ENCODE measurements at regions not wholly inside any gene's neighbourhood (a gene's known extent, or its start where the extent isn't known, plus 50 kb on each side); places are given as distances from the start of the nearest gene placed in this dataset.

DNA sequence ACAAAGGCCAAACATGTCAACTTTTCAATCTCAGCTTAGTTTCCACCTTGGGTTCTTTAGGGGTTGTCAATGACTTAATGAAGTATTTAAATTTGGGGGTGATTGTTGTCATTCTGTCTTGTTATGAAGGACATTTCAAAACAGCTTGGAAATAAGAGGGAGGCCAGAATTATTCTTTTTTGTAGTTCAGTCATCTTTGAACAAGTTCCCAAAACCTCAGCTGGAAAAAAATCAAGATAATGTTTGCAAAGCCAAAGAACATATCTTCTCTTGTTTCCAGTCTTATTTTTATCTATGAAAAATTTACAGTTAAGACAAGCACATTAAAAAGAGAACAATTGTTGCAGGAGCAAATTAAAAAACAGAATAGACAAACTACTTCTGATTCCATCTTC, 612.8 kb downstream of the INSC start:
- Histone ChIP-seq H3K4me2 (ENCODE audit: low read length) (no peak overlapping the region), H3K27me3 (ENCODE audit: low read length) (no peaks in the 10 kb centered on the region), H2AFZ (ENCODE audit: low read length) (no peak overlapping the region), H3K4me3 (ENCODE audit: low read length) (no peak overlapping the region), H3K4me1 (ENCODE audit: insufficient read depth, low read length) (no peaks in the 10 kb centered on the region), H3K9ac (ENCODE audit: low read length) (no peak overlapping the region), H3K9me2 (replicated peaks; ENCODE audit: low read length) (no peaks in the 10 kb centered on the region), H3K27ac (ENCODE audit: low read length) (no peak overlapping the region), H3K9me3 (ENCODE audit: low read length) (no peaks in the 10 kb centered on the region), H4K20me1 (ENCODE audit: low read length) (no peaks in the 10 kb centered on the region), H3K36me3 (ENCODE audit: low read depth, low read length) (no peaks in the 10 kb centered on the region), H3F3A (ENCODE audit: low read length, unreplicated experiment) (no peaks in the 10 kb centered on the region), H3K79me2 (ENCODE audit: low read length) (no peaks in the 10 kb centered on the region)
- ChIA-PET POLR2A (ENCODE audit: unreplicated experiment) (no interaction called here), CTCF (no interaction called here)
- no peak for ATAC-seq
- intact Hi-C loops (cut with micrococcal nuclease) = no loop called here
- TF ChIP-seq EZH2 (IDR thresholded peaks at IDR 0.05; ENCODE audit: low read length, unreplicated experiment) = no peak
- BruUV-seq (replicated peaks) = no TSS peak
- no peak for DNase-seq

DNA sequence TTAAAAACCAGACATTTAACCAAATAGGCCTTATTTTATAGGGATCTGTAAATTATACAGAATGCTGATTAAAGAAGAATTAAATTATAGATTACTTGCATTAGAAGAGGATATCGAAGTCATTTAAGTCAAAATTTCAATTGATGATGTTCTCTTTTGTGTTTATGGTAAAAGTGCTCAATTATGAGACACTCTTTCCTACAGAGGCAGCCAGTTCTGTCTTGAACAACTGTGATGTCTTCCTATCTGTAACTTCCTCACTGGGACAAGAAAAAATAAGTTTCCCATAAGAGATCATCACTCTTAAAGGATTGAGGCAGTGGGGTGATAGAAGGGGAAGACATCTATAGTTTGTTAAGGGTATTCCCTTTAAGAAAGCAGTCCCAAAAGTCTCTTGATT, 613.5 kb downstream of the INSC start:
- no TSS peak for BruUV-seq (replicated peaks)
- intact Hi-C loops (cut with micrococcal nuclease) = no loop called here
- Histone ChIP-seq H3K9ac (ENCODE audit: low read length) (no peak overlapping the region), H3K27me3 (ENCODE audit: low read length) (no peaks in the 10 kb centered on the region), H3F3A (ENCODE audit: low read length, unreplicated experiment) (no peaks in the 10 kb centered on the region), H3K79me2 (ENCODE audit: low read length) (no peaks in the 10 kb centered on the region), H3K4me2 (ENCODE audit: low read length) (no peak overlapping the region), H3K4me1 (ENCODE audit: insufficient read depth, low read length) (no peaks in the 10 kb centered on the region), H3K9me3 (ENCODE audit: low read length) (no peaks in the 10 kb centered on the region), H3K4me3 (ENCODE audit: low read length) (no peak overlapping the region), H2AFZ (ENCODE audit: low read length) (no peak overlapping the region), H4K20me1 (ENCODE audit: low read length) (no peaks in the 10 kb centered on the region), H3K9me2 (replicated peaks; ENCODE audit: low read length) (no peaks in the 10 kb centered on the region), H3K27ac (ENCODE audit: low read length) (no peak overlapping the region), H3K36me3 (ENCODE audit: low read depth, low read length) (no peaks in the 10 kb centered on the region)
- TF ChIP-seq EZH2 (IDR thresholded peaks at IDR 0.05; ENCODE audit: low read length, unreplicated experiment) (no peak), EZH2phosphoT487 (IDR thresholded peaks at IDR 0.05; ENCODE audit: borderline replicate concordance, low read length) (no peak)
- TF ChIP-seq, protein P1, sequence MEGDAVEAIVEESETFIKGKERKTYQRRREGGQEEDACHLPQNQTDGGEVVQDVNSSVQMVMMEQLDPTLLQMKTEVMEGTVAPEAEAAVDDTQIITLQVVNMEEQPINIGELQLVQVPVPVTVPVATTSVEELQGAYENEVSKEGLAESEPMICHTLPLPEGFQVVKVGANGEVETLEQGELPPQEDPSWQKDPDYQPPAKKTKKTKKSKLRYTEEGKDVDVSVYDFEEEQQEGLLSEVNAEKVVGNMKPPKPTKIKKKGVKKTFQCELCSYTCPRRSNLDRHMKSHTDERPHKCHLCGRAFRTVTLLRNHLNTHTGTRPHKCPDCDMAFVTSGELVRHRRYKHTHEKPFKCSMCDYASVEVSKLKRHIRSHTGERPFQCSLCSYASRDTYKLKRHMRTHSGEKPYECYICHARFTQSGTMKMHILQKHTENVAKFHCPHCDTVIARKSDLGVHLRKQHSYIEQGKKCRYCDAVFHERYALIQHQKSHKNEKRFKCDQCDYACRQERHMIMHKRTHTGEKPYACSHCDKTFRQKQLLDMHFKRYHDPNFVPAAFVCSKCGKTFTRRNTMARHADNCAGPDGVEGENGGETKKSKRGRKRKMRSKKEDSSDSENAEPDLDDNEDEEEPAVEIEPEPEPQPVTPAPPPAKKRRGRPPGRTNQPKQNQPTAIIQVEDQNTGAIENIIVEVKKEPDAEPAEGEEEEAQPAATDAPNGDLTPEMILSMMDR (conservative IDR thresholded peaks at IDR 0.05; ENCODE audit: low read depth, low read length) = no peak
- POLR2A ChIA-PET (ENCODE audit: unreplicated experiment) = no interaction called here
- no peak for ATAC-seq
- DNase-seq = no peak
- CTCF ChIA-PET = no interaction called here

DNA sequence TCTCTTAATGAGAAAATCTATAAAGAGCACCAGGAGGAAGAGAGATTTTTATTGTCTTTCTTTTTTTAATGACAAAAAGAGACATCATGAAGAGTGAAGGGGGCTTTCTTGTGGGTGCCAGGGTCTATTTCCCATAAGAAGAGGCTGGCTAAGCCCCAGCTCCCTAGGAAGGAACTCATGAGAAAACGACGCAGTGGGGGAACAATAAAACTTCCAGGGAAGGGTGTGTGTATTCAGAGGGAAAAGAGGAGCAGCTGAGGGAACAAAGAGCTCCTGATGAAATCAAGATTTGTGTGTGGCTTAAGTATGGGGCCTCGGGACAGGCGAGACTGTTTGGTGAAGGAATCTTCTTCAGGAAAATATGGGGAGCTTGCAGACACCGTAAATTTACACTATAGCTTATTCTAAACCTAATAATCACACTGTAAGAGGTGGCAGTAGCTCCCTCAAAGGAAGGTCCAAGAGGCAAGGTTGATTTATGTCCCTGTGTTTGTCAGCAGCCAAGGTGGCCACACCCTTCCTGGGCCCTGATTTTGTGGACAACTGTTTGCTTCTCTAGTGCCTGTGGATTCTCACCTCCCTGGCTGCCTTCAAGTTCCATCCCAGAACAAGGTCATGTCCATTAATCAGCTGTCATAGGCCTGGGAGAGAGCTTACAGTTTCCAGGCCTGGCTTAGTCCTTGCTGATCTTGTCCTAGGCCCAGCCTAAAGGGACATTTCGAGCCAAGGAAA, 615.7 kb downstream of the INSC start:
- POLR2A ChIA-PET (ENCODE audit: unreplicated experiment) = no interaction called here
- H3K27me3 ChIP-seq (ENCODE audit: low read length) = no peaks in the 10 kb centered on the region
- no peaks in the 10 kb centered on the region for H3K36me3 ChIP-seq (ENCODE audit: low read depth, low read length)
- no peak for TF ChIP-seq EZH2 (IDR thresholded peaks at IDR 0.05; ENCODE audit: low read length, unreplicated experiment)
- TF ChIP-seq, protein P1 (conservative IDR thresholded peaks at IDR 0.05; ENCODE audit: low read depth, low read length) = no peak
- no peak for TF ChIP-seq EZH2phosphoT487 (IDR thresholded peaks at IDR 0.05; ENCODE audit: borderline replicate concordance, low read length)
- no peak overlapping the region for H3K4me3 ChIP-seq (ENCODE audit: low read length)
- BruUV-seq (replicated peaks) = no TSS peak
- no peaks in the 10 kb centered on the region for H3K4me1 ChIP-seq (ENCODE audit: insufficient read depth, low read length)
- ATAC-seq (no peak), DNase-seq (no peak)
- intact Hi-C loops (cut with micrococcal nuclease) = no loop called here
- H3K9me3 ChIP-seq (ENCODE audit: low read length) = no peaks in the 10 kb centered on the region
- no peaks in the 10 kb centered on the region for H3F3A ChIP-seq (ENCODE audit: low read length, unreplicated experiment)
- CTCF ChIA-PET = no interaction called here
- no peak overlapping the region for H3K4me2 ChIP-seq (ENCODE audit: low read length)
- H3K9me2 ChIP-seq (replicated peaks; ENCODE audit: low read length) = no peaks in the 10 kb centered on the region
- no peak overlapping the region for H3K27ac ChIP-seq (ENCODE audit: low read length)
- no peaks in the 10 kb centered on the region for H3K79me2 ChIP-seq (ENCODE audit: low read length)
- no peak overlapping the region for H3K9ac ChIP-seq (ENCODE audit: low read length)
- no peaks in the 10 kb centered on the region for H4K20me1 ChIP-seq (ENCODE audit: low read length)
- H2AFZ ChIP-seq (ENCODE audit: low read length) = no peak overlapping the region
